Caco-2 (cell line): ENCODE measurements at regions not wholly inside any gene's neighbourhood (a gene's known extent, or its start where the extent isn't known, plus 50 kb on each side); places are given as distances from the start of the nearest gene placed in this dataset.

ENCODE experiments used
- BruUV-seq: library from RNA; stranded (reverse); fragments of 400-500 nt; replicated peaks from 2 replicates; lab custom pipeline; 2021; lab: Mats Ljungman, UMichigan
- CTCF ChIA-PET: fragments of 300-600 bp; sonication (Branson Sonifier 250); formaldehyde crosslinking; loops from one replicate; lab custom pipeline; 2022; ENCODE audit warnings: antibody characterized with exemption; lab: Charles Lee
- POLR2A ChIA-PET: fragments of 300-600 bp; sonication (Branson Sonifier 250); formaldehyde crosslinking; loops from one replicate; lab custom pipeline; 2022; ENCODE audit warnings: antibody characterized with exemption; lab: Charles Lee
- DNase-seq, 2 experiments: peaks; one replicate each; pipeline versions ENCODE4 v3.0.0 to v3.0.0-alpha.2; 2020 to 2022
- H3K27me3 ChIP-seq: replicated peaks from 2 replicates; pipeline ENCODE4 v1.6.0; 2011; ENCODE audit warnings: low read length; ENCODE audit not compliant: control insufficient read depth, insufficient read depth
- H3K36me3 ChIP-seq: 2 replicates; pipeline ENCODE4 v1.5.1; 2011; ENCODE audit warnings: low read length; ENCODE audit not compliant: control insufficient read depth, insufficient read depth
- H3K4me1 ChIP-seq: fragments of 250-450 bp; sonication (Bioruptor Pico); 2 replicates; pipeline ENCODE4 v1.5.1; 2020; ENCODE audit warnings: mild to moderate bottlenecking
- H3K4me3 ChIP-seq: 2 replicates; pipeline ENCODE4 v1.5.1; 2011; ENCODE audit warnings: low read depth, mild to moderate bottlenecking, control low read depth, low read length
- H3K9me3 ChIP-seq: fragments of 250-450 bp; sonication (Bioruptor Pico); 2 replicates; pipeline ENCODE4 v1.5.1; 2020; ENCODE audit warnings: mild to moderate bottlenecking, moderate library complexity
- H3K27ac Mint-ChIP-seq: one replicate; pipeline ENCODE4 v1.8.0; 2022; ENCODE audit warnings: mixed read lengths; ENCODE audit not compliant: unreplicated experiment
- H3K27me3 Mint-ChIP-seq: one replicate; pipeline ENCODE4 v1.8.0; 2022; ENCODE audit warnings: mixed read lengths; ENCODE audit not compliant: insufficient read depth, unreplicated experiment
- H3K36me3 Mint-ChIP-seq: one replicate; pipeline ENCODE4 v1.8.0; 2022; ENCODE audit warnings: mild to moderate bottlenecking, mixed read lengths; ENCODE audit not compliant: insufficient read depth, unreplicated experiment
- H3K4me1 Mint-ChIP-seq: one replicate; pipeline ENCODE4 v1.8.0; 2022; ENCODE audit warnings: low read depth, mixed read lengths; ENCODE audit not compliant: unreplicated experiment
- H3K4me3 Mint-ChIP-seq: one replicate; pipeline ENCODE4 v1.8.0; 2022; ENCODE audit warnings: mild to moderate bottlenecking, moderate library complexity, mixed read lengths; ENCODE audit not compliant: unreplicated experiment
- H3K9me3 Mint-ChIP-seq: one replicate; pipeline ENCODE4 v1.8.0; 2022; ENCODE audit warnings: mixed read lengths; ENCODE audit not compliant: unreplicated experiment
- intact Hi-C: fragments of 100-400 bp; cut with micrococcal nuclease; formaldehyde crosslinking; loops from one replicate; pipeline ENCODE4 v1.10.0; 2022; ENCODE audit not compliant: unreplicated experiment
- TF ChIP-seq, protein P1 (sequence below), 2 experiments: fragments of 200-600 bp in 1 of 2; IDR thresholded peaks; 1 replicate in 1 of 2; 2 replicates in 1 of 2; pipeline versions ENCODE4 v1.5.1 to v1.8.0; 2011 to 2022; ENCODE audit warnings: antibody characterized with exemption in 1 of 2, control low read depth in 1 of 2, inconsistent platforms in 1 of 2, low read depth in 1 of 2, low read length in 1 of 2, mild to moderate bottlenecking in 1 of 2, moderate library complexity in 1 of 2; ENCODE audit not compliant: insufficient read depth in 1 of 2, severe bottlenecking in 1 of 2, unreplicated experiment in 1 of 2

DNA sequence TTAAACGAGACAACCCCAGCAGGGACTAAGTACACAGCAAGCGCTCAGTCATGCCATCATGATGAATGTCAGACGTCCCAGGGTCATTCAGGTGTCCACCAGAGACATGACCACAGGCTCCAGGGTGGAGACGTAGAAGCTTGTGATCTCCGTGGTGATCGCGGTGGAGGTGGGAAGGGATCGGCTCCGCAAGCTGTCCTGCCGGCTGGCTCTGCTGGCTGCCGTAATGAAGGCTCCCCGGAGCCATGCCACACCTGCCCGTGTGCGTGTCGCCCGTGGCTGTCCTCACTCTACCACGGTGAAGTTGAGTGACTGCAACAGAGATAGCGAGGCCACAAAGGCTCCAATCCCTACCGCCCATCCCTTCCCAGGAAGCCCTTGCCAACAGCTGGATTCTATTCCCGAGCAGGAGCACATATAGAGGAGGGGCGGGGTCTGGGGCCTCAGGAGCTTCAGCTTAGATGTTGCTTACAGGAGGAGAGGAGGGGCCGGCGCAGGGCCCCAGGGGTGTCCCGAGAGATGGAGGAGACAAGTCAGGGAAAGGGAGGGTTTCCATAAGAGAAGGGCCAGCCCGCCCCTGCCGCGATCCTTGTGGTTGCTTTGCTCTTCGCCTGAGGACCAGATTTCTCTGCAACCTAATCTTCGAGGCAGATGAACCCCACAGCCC, 332.6 kb upstream of the SFSWAP start:
- Histone ChIP-seq H3K9me3 (no peaks in the 10 kb centered on the region), H3K36me3 (no peaks in the 10 kb centered on the region), H3K27me3 (no peaks in the 10 kb centered on the region; the same call in 1 of the 2 replicates), H3K4me3 (no peak overlapping the region), H3K4me1 (no peaks in the 10 kb centered on the region)
- H3K9me3 Mint-ChIP-seq = no peaks in the 10 kb centered on the region
- TF ChIP-seq, protein P1, sequence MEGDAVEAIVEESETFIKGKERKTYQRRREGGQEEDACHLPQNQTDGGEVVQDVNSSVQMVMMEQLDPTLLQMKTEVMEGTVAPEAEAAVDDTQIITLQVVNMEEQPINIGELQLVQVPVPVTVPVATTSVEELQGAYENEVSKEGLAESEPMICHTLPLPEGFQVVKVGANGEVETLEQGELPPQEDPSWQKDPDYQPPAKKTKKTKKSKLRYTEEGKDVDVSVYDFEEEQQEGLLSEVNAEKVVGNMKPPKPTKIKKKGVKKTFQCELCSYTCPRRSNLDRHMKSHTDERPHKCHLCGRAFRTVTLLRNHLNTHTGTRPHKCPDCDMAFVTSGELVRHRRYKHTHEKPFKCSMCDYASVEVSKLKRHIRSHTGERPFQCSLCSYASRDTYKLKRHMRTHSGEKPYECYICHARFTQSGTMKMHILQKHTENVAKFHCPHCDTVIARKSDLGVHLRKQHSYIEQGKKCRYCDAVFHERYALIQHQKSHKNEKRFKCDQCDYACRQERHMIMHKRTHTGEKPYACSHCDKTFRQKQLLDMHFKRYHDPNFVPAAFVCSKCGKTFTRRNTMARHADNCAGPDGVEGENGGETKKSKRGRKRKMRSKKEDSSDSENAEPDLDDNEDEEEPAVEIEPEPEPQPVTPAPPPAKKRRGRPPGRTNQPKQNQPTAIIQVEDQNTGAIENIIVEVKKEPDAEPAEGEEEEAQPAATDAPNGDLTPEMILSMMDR (IDR thresholded peaks at IDR 0.05; ENCODE audit: insufficient read depth in 1 of 2, low read depth in 1 of 2, low read length in 1 of 2, severe bottlenecking in 1 of 2, unreplicated experiment in 1 of 2) = no peak
- no peak overlapping the region for H3K4me3 Mint-ChIP-seq
- BruUV-seq = no TSS peak
- intact Hi-C loops = no loop called here
- H3K27ac Mint-ChIP-seq = no peak overlapping the region
- no peaks in the 10 kb centered on the region for H3K4me1 Mint-ChIP-seq
- POLR2A ChIA-PET = no interaction called here
- peaks cover 22% of the 10 kb centered on the region for H3K27me3 Mint-ChIP-seq
- no peak for DNase-seq
- H3K36me3 Mint-ChIP-seq = no peaks in the 10 kb centered on the region
- CTCF ChIA-PET = no interaction called here

DNA sequence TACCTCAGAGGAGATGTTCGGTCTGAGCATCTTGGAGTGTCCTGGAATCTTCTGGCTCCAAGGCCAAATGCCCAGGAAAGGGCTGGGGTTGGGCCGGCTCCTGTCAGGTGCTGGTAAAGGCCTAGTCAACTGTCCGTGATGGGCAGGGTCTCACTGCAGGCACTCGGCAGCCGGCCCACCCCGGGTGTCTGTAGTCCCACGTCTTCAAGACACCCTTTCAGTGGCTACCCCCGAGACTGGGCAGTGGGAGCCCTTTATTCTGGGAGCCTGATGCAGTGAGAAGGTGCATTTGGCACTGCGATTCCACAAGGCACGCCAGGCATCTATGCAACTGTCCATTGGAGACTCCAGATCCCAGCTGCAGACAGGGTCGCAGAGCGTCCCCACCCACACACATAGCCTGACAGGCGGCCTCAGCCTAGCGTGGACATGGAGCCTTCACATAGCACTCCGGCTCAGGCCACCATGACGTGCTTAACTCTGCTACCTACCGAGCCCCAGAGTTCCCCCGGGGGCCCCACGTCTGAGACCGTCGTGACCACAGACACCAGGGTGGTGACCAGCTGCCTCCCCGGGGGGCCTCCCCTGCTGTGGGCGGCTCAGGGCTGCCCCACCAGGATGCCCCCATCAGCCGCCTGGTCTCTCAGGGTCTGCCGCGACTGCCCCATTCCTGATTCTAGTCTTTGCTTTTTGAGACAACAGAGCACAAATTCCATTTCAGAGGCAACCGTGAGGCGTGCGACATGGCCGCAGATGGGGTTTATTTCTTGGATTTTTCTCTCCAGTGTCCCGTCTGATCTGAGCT, 331.8 kb upstream of the SFSWAP start:
- no TSS peak for BruUV-seq
- POLR2A ChIA-PET = no interaction called here
- intact Hi-C loops = no loop called here
- H3K27ac Mint-ChIP-seq = no peak overlapping the region
- Histone ChIP-seq H3K4me1 (no peaks in the 10 kb centered on the region), H3K9me3 (no peaks in the 10 kb centered on the region), H3K4me3 (no peak overlapping the region), H3K36me3 (no peaks in the 10 kb centered on the region), H3K27me3 (no peaks in the 10 kb centered on the region; the same call in 1 of the 2 replicates)
- TF ChIP-seq, protein P1 (IDR thresholded peaks at IDR 0.05; ENCODE audit: insufficient read depth in 1 of 2, low read depth in 1 of 2, low read length in 1 of 2, severe bottlenecking in 1 of 2, unreplicated experiment in 1 of 2) = no peak
- no peaks in the 10 kb centered on the region for H3K4me1 Mint-ChIP-seq
- CTCF ChIA-PET = no interaction called here
- peaks cover 26% of the 10 kb centered on the region for H3K27me3 Mint-ChIP-seq
- no peak overlapping the region for H3K4me3 Mint-ChIP-seq
- no peaks in the 10 kb centered on the region for H3K36me3 Mint-ChIP-seq
- H3K9me3 Mint-ChIP-seq = no peaks in the 10 kb centered on the region
- DNase-seq = no peak

DNA sequence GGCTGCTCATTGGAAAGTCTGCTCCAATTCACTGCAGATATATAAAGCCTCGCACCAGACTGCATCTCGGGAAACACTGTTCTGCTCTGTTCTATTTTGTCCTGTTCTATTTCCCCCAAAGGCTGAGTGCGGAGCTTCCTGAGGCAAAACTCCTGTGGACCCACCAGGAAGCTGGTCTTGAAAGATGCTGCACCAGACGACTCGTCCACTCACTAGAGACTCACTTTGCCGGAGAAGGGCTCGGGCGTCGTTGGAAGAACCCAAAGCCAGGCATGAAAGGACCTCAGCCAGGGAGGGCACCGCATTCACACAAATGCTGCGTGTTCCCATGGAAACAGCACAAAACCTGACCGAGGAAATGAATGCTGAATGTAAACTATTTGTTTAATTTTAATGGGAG, 331.2 kb upstream of the SFSWAP start:
- Histone ChIP-seq H3K36me3 (no peaks in the 10 kb centered on the region), H3K9me3 (no peaks in the 10 kb centered on the region), H3K4me1 (no peaks in the 10 kb centered on the region), H3K4me3 (no peak overlapping the region), H3K27me3 (no peaks in the 10 kb centered on the region; the same call in 1 of the 2 replicates)
- TF ChIP-seq, protein P1 (IDR thresholded peaks at IDR 0.05; ENCODE audit: insufficient read depth in 1 of 2, low read depth in 1 of 2, low read length in 1 of 2, severe bottlenecking in 1 of 2, unreplicated experiment in 1 of 2) = no peak
- Mint-ChIP-seq H3K36me3 (no peaks in the 10 kb centered on the region), H3K4me3 (no peak overlapping the region), H3K9me3 (no peaks in the 10 kb centered on the region), H3K4me1 (no peaks in the 10 kb centered on the region), H3K27ac (no peak overlapping the region), H3K27me3 (peaks cover 27% of the 10 kb centered on the region)
- CTCF ChIA-PET = no interaction called here
- POLR2A ChIA-PET = no interaction called here
- intact Hi-C loops = no loop called here
- no TSS peak for BruUV-seq
- DNase-seq = no peak
